Omental fat pad (tissue), 3 donors: ENCODE measurements at regions not wholly inside any gene's neighbourhood (a gene's known extent, or its start where the extent isn't known, plus 50 kb on each side); places are given as distances from the start of the nearest gene placed in this dataset.

Source experiments
- ATAC-seq: fragments of 150-250 bp; one replicate; pipeline ENCODE4 v1.9.1; 2016; ENCODE audit warnings: mild to moderate bottlenecking, moderate library complexity; ENCODE audit not compliant: low FRiP score
- DNase-seq: peaks from one replicate; pipeline ENCODE4 v3.0.0-alpha.2; 2019; ENCODE audit warnings: low spot score
- TF ChIP-seq, protein P1 (sequence below), 3 donors: fragments of 450-650 bp; IDR thresholded peaks; one replicate each; pipeline ENCODE4 v1.5.1; 2016 to 2017; ENCODE audit warnings: antibody characterized with exemption in 3 of 3, mild to moderate bottlenecking in 3 of 3, moderate library complexity in 2 of 3

DNA sequence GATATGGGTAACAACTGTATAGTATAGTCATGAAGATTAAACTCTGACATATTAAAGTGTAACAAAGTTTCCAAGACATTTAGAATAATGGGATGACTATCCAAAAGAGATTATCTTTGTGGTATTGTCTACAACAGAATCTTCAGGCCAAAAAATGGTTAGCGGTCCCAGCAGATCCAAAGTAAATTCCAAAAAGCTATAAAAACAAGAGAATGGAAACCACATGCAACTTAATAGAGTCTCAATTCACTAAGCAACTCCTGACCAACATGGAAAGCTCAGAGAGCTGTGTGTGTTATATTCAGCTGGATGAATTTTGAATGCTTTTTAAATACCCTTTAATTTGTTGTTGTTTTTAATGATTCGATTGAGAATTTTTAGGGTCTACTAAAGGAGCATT lies 688.2 kb downstream of the CETN3 start:
- ATAC-seq, result no peak
- TF ChIP-seq, protein P1, sequence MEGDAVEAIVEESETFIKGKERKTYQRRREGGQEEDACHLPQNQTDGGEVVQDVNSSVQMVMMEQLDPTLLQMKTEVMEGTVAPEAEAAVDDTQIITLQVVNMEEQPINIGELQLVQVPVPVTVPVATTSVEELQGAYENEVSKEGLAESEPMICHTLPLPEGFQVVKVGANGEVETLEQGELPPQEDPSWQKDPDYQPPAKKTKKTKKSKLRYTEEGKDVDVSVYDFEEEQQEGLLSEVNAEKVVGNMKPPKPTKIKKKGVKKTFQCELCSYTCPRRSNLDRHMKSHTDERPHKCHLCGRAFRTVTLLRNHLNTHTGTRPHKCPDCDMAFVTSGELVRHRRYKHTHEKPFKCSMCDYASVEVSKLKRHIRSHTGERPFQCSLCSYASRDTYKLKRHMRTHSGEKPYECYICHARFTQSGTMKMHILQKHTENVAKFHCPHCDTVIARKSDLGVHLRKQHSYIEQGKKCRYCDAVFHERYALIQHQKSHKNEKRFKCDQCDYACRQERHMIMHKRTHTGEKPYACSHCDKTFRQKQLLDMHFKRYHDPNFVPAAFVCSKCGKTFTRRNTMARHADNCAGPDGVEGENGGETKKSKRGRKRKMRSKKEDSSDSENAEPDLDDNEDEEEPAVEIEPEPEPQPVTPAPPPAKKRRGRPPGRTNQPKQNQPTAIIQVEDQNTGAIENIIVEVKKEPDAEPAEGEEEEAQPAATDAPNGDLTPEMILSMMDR (IDR thresholded peaks at IDR 0.05), result no peak

DNA sequence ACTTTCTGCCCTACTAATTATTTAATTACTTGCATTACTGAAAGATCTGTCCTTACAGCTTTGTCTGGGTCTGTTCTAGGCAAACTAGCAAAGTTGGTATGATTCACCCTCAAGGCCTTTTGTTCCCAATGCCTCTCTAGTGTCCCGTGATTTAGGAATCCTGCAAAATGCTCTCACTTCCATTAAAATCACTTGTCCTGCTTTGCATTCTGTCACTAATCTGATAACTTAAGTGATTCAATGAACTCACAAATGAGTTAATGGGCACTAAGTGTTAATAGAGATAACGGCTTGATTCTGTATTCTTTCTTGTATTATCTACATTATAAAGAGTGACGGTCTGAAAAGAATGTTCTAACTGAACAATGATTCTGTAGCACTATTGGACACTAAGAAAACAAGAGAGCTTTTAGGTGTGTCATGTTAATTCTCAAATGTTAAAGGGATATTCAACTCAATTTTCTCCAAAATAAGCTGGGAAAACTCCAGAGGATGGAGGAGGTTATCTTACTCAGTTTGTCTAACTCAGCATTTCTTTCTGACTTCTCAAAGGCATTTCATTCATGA lies 697.3 kb downstream of the CETN3 start:
- ATAC-seq (no peak), DNase-seq (no peak)
- TF ChIP-seq, protein P1 (IDR thresholded peaks at IDR 0.05), result no peak

More for the DNA sequence above, 688.2 kb downstream of the CETN3 start:
- DNase-seq, result no peak

DNA sequence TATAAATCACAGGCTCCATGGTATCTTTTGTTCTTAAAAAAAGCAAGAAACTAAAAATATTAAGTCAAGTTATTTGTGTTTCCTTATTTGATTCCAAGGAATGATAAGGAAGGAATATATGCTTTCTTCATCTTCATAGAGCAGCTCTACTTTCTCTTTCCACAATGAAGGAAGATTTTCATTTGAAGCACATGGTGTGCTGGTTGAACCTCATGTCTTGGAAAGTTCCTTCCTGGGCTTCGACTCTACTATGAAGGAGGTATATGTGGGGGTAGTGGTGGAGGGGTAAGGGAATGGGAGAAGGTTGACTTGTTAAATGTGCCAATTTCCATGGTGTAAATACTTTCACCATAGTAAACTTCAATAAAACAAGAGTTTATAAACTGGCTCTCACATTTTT lies 698.0 kb downstream of the CETN3 start:
- ATAC-seq (no peak), DNase-seq (no peak)
- TF ChIP-seq, protein P1 (IDR thresholded peaks at IDR 0.05), result no peak

DNA sequence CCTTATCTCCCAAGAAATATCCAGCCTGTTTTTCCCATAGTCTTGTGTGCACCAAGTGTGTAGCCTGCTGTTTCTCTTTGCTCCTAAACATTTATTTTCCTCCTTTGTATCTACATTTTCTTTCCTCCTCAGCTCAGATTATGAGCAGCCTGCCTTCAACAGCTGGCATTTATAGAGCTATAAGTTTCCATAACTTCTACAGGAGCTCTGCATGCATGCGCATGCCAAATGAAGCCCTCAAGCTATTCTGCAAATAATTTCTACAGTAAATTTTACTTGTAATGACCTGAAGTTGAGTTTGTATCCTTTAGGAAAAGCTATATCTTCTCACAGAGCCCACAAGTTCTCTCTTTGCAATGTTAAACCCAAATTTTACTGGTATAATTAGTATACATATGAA lies 699.5 kb downstream of the CETN3 start:
- TF ChIP-seq, protein P1 (IDR thresholded peaks at IDR 0.05), result no peak
- ATAC-seq (no peak), DNase-seq (no peak)

DNA sequence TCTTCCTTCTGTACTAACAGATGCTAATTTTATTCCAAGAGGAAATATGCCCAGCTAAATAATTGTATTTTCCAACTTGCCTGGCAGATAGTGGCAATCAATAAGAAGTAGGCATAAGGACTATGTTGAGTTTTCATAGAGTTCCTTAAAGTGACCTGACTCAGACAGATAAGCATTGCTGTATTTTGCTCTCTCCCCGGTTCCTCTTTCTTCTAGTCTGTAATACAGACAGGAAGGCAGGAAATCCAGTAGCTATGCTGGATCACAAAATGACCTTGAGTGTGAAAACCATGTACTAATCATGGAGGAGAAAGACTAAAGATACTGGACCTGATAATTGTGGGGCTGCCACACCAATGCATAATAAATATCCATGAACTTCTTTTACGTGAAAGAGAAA lies 701.7 kb downstream of the CETN3 start:
- no peak for ATAC-seq
- no peak for DNase-seq

DNA sequence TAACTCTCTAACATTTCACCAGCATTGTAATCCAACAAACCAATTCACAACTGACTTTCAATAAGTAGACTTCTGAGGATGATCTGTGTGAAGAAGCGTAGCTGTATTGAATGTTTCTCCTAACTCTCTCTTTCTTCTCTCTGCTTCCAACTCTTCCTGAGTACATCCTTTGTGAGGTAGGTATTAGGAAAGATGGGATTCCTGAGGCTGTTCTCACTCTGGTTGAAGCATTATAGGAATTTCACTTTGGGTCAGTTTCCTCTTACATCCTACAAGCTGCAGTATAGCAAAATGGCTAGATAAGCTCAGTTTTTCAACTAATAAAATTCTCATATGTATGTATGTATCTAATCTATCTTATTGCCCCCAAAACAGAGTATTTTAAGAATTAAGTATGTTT lies 702.8 kb downstream of the CETN3 start:
- TF ChIP-seq, protein P1 (IDR thresholded peaks at IDR 0.05), result no peak
- DNase-seq (no peak), ATAC-seq (no peak)

More for the DNA sequence above, 701.7 kb downstream of the CETN3 start:
- TF ChIP-seq, protein P1 (IDR thresholded peaks at IDR 0.05), result no peak

DNA sequence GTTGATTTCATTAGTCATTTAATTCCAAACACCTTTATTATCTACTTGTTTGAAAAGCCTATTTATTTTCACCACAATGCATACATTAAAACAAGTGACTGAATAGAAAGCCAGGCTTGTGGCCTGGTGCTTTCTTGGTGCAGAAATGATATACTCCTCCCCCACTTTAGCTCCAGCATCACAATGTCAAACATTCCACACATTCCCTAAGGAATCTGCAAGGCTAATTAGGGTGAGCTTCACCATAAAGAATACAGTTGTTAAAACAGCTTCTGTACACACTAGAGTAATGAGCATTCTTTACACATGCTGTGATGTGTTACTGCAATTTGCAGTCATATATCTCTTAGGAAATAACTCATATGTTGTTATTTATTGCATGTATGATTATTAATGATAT lies 705.7 kb downstream of the CETN3 start:
- DNase-seq (no peak), ATAC-seq (no peak)
- TF ChIP-seq, protein P1 (IDR thresholded peaks at IDR 0.05), result no peak
